Gastrocnemius medialis (tissue), 4 donors: ENCODE measurements at regions not wholly inside any gene's neighbourhood (a gene's known extent, or its start where the extent isn't known, plus 50 kb on each side); places are given as distances from the start of the nearest gene placed in this dataset.

Experiments used
- POLR2A ChIP-seq, 2 donors: fragments of 450-650 bp; IDR thresholded peaks; one replicate each; pipeline ENCODE4 v1.6.1; 2017; ENCODE audit warnings: antibody characterized with exemption in 2 of 2, mild to moderate bottlenecking in 2 of 2, moderate library complexity in 2 of 2
- TF ChIP-seq, protein P1 (sequence below), 5 experiments: fragments of 450-650 bp in 3 of 5; fragments of 200-600 bp in 2 of 5; sonication (generic) in 2 of 5; IDR thresholded peaks in 4 of 5; conservative IDR thresholded peaks in 1 of 5; 1 replicate in 4 of 5; 2 replicates in 1 of 5; pipeline ENCODE4 v1.5.1; 2016 to 2019; ENCODE audit warnings: antibody characterized with exemption in 5 of 5, mild to moderate bottlenecking in 3 of 5, moderate library complexity in 3 of 5

DNA sequence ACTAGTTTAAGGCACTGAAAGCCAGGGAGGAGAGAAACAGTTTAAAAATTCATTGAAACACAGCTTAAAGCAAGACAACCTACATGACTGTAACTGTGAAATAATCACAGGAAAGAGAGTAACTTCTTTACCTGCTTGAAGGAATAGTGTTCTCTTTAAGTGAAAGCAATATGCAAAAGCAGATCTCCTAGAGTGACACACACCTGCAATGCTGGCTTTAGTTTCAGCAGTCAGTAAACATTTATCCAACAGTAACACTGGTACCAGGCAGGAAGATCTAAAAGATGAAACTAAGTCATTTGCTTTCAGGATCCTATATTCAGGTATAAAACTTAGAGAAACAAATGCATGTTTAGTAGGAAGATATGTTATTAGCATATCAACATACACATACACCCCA lies 85.3 kb upstream of the PPM1H start:
- TF ChIP-seq, protein P1, sequence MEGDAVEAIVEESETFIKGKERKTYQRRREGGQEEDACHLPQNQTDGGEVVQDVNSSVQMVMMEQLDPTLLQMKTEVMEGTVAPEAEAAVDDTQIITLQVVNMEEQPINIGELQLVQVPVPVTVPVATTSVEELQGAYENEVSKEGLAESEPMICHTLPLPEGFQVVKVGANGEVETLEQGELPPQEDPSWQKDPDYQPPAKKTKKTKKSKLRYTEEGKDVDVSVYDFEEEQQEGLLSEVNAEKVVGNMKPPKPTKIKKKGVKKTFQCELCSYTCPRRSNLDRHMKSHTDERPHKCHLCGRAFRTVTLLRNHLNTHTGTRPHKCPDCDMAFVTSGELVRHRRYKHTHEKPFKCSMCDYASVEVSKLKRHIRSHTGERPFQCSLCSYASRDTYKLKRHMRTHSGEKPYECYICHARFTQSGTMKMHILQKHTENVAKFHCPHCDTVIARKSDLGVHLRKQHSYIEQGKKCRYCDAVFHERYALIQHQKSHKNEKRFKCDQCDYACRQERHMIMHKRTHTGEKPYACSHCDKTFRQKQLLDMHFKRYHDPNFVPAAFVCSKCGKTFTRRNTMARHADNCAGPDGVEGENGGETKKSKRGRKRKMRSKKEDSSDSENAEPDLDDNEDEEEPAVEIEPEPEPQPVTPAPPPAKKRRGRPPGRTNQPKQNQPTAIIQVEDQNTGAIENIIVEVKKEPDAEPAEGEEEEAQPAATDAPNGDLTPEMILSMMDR (IDR thresholded peaks at IDR 0.05 in 4 of 5, conservative IDR thresholded peaks at IDR 0.05 in 1 of 5), result no peak
- TF ChIP-seq POLR2A (IDR thresholded peaks at IDR 0.05), result no peak
